ENCODE measurements at regions not wholly inside any gene's neighbourhood (a gene's known extent, or its start where the extent isn't known, plus 50 kb on each side); places are given as distances from the start of the nearest gene placed in this dataset.

- no peak for ATAC-seq (ENCODE audit: low FRiP score)
- no peak for DNase-seq (ENCODE audit: low spot score)
- TF ChIP-seq CTCF (IDR thresholded peaks at IDR 0.05), result no peak
Measured at GRCh38 chr3:148021381-148021780, 612.2 kb downstream of the ZIC1 start.

GRCh38 chr3:148023994-148024393 lies 614.8 kb downstream of the ZIC1 start:
- DNase-seq (ENCODE audit: low spot score) (no peak), ATAC-seq (ENCODE audit: low FRiP score) (no peak)
- no peak for TF ChIP-seq CTCF (IDR thresholded peaks at IDR 0.05)

GRCh38 chr3:148026009-148026588 lies 616.9 kb downstream of the ZIC1 start:
- DNase-seq (ENCODE audit: low spot score) (no peak), ATAC-seq (ENCODE audit: low FRiP score) (no peak)
- no peak for TF ChIP-seq CTCF (IDR thresholded peaks at IDR 0.05)

GRCh38 chr3:148030975-148031374 lies 621.8 kb downstream of the ZIC1 start:
- ATAC-seq (ENCODE audit: low FRiP score), result no peak
- DNase-seq (ENCODE audit: low spot score), result no peak
- TF ChIP-seq CTCF (IDR thresholded peaks at IDR 0.05), result no peak

- no peak for DNase-seq (ENCODE audit: low spot score)
- ATAC-seq (ENCODE audit: low FRiP score), result no peak
- TF ChIP-seq CTCF (IDR thresholded peaks at IDR 0.05), result no peak
Measured at GRCh38 chr3:148034353-148034752, 625.2 kb downstream of the ZIC1 start.

- ATAC-seq (ENCODE audit: low FRiP score) (no peak), DNase-seq (ENCODE audit: low spot score) (no peak)
- TF ChIP-seq CTCF (IDR thresholded peaks at IDR 0.05), result no peak
Measured at GRCh38 chr3:148036331-148036876, 627.2 kb downstream of the ZIC1 start.

GRCh38 chr3:148042663-148043445 lies 633.7 kb downstream of the ZIC1 start:
- DNase-seq (ENCODE audit: low spot score) (no peak), ATAC-seq (ENCODE audit: low FRiP score) (no peak)
- no peak for TF ChIP-seq CTCF (IDR thresholded peaks at IDR 0.05)
